Ishikawa (cell line): ENCODE measurements at regions not wholly inside any gene's neighbourhood (a gene's known extent, or its start where the extent isn't known, plus 50 kb on each side); places are given as distances from the start of the nearest gene placed in this dataset.

Source experiments
- CEBPB ChIP-seq: IDR thresholded peaks from 2 replicates; pipeline ENCODE4 v1.6.1; 2012
- CREB1 ChIP-seq: IDR thresholded peaks from 2 replicates; pipeline ENCODE4 v1.6.1; 2012; ENCODE audit warnings: low read depth
- EGR1 ChIP-seq: IDR thresholded peaks from 2 replicates; pipeline ENCODE4 v1.6.1; 2012
- EP300 ChIP-seq: IDR thresholded peaks from 2 replicates; pipeline ENCODE4 v1.6.1; 2012; ENCODE audit warnings: borderline replicate concordance
- FOXM1 ChIP-seq: IDR thresholded peaks from 2 replicates; pipeline ENCODE4 v1.6.1; 2012; ENCODE audit warnings: low read depth, borderline replicate concordance
- MAX ChIP-seq: IDR thresholded peaks from 2 replicates; pipeline ENCODE4 v1.6.1; 2012
- NFIC ChIP-seq: IDR thresholded peaks from 2 replicates; pipeline ENCODE4 v1.6.1; 2012
- RAD21 ChIP-seq: IDR thresholded peaks from 2 replicates; pipeline ENCODE4 v1.6.1; 2012; ENCODE audit warnings: low read depth
- REST ChIP-seq: IDR thresholded peaks from 2 replicates; pipeline ENCODE4 v1.6.1; 2012; ENCODE audit warnings: low read depth, mild to moderate bottlenecking
- TAF1 ChIP-seq: IDR thresholded peaks from 2 replicates; pipeline ENCODE4 v1.6.1; 2012; ENCODE audit warnings: low read depth, mild to moderate bottlenecking
- TCF12 ChIP-seq: IDR thresholded peaks from 2 replicates; pipeline ENCODE4 v1.6.1; 2012; ENCODE audit warnings: low read depth
- TEAD4 ChIP-seq: IDR thresholded peaks from 2 replicates; pipeline ENCODE4 v1.6.1; 2012
- USF1 ChIP-seq: IDR thresholded peaks from 2 replicates; pipeline ENCODE4 v1.6.1; 2012
- YY1 ChIP-seq: IDR thresholded peaks from 2 replicates; pipeline ENCODE4 v1.6.1; 2012; ENCODE audit warnings: low read depth
- ZBTB7A ChIP-seq: IDR thresholded peaks from 2 replicates; pipeline ENCODE4 v1.6.1; 2012; ENCODE audit warnings: low read depth

GRCh38 chr12:118553856-118554504, 177.6 kb downstream of the SUDS3 start:
- TF ChIP-seq EGR1 (no peak), REST (no peak), EP300 (no peak), CREB1 (no peak), RAD21 (no peak), MAX (no peak)

GRCh38 chr12:118558941-118559340, 182.6 kb downstream of the SUDS3 start:
- TF ChIP-seq TEAD4 = no peak
- TF ChIP-seq EGR1 = no peak
- no peak for TF ChIP-seq CEBPB
- TF ChIP-seq REST = no peak
- TF ChIP-seq TAF1 = no peak
- TF ChIP-seq MAX = no peak
- TF ChIP-seq TCF12 = no peak
- TF ChIP-seq YY1 = no peak
- no peak for TF ChIP-seq EP300

GRCh38 chr12:118560733-118561132, 184.4 kb downstream of the SUDS3 start:
- TF ChIP-seq CREB1 (no peak), EGR1 (no peak), EP300 (no peak), NFIC (no peak)

GRCh38 chr12:118571730-118572129, 195.4 kb downstream of the SUDS3 start:
- TF ChIP-seq RAD21 = no peak
- no peak for TF ChIP-seq CEBPB
- no peak for TF ChIP-seq TEAD4
- no peak for TF ChIP-seq REST
- no peak for TF ChIP-seq TCF12
- TF ChIP-seq MAX = no peak
- TF ChIP-seq TAF1 = no peak
- TF ChIP-seq EP300 = no peak
- no peak for TF ChIP-seq CREB1
- no peak for TF ChIP-seq NFIC

- no peak for TF ChIP-seq EGR1
- no peak for TF ChIP-seq YY1
- TF ChIP-seq ZBTB7A = no peak
- no peak for TF ChIP-seq CREB1
- no peak for TF ChIP-seq USF1
These were observed 197.9 kb downstream of the SUDS3 start for GRCh38 chr12:118574288-118574687.

GRCh38 chr12:118575730-118576129, 199.4 kb downstream of the SUDS3 start:
- no peak for TF ChIP-seq CEBPB
- no peak for TF ChIP-seq TAF1
- TF ChIP-seq EP300 = no peak
- TF ChIP-seq CREB1 = no peak
- TF ChIP-seq FOXM1 = no peak
- no peak for TF ChIP-seq EGR1
- TF ChIP-seq MAX = no peak
- TF ChIP-seq USF1 = no peak
- TF ChIP-seq REST = no peak
- no peak for TF ChIP-seq TEAD4
- TF ChIP-seq ZBTB7A = no peak
- no peak for TF ChIP-seq NFIC
- TF ChIP-seq RAD21 = no peak
- no peak for TF ChIP-seq YY1
- no peak for TF ChIP-seq TCF12
